Stimulated activated CD4-positive, alpha-beta T cell treated with anti-CD3 and anti-CD28 coated beads, TNF-alpha, amount 100 ng/mL, for 24 hours (primary cell): ENCODE measurements at regions not wholly inside any gene's neighbourhood (a gene's known extent, or its start where the extent isn't known, plus 50 kb on each side); places are given as distances from the start of the nearest gene placed in this dataset.
"Not testable (repeated sequence)": the region's sequence is repeated elsewhere in the genome, so short reads cannot be mapped to it uniquely, and the experiment has no call there.

ENCODE experiments used
- DNase-seq, 3 experiments: peaks; one replicate each; pipeline ENCODE4 v3.0.0-alpha.2; 2020; ENCODE audit warnings: low read depth in 3 of 3

DNA sequence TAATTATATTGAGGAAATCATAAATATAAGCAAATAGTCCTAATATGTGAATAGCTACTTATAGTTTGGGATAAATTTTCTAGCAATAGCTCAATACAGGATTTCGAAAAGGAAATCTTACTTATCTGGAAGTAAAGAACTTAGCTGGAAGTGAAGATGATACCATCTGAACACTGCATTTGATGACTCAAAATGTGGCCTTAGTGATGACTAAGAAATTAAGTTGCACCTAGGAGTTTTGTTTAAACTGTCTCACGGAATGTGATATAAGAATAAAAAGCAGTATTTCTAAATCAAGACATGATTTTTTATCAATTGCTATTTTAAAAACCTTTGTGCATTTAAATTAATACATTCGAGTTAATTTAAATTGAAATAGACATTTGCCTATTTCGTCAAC, 91.2 kb downstream of the EOMES start:
- no peak for DNase-seq

DNA sequence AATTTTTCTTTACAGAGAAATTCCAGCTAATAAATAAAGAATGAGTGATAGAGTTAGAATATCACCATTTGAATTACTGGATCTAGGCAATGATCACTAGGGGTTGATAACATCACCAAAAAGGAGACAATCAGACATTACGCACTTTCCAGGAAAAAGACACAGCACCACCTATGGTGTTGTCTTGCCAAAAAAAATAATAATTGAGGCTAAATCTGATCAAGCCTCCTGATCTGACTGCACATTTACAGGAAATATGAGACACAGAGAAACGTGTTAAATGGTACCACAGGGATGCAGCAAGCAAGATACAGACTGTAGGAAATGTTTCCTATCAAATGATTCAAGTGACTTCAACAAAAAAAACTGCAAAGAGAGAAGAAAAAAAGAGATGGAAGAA, 92.8 kb downstream of the EOMES start:
- no peak for DNase-seq

DNA sequence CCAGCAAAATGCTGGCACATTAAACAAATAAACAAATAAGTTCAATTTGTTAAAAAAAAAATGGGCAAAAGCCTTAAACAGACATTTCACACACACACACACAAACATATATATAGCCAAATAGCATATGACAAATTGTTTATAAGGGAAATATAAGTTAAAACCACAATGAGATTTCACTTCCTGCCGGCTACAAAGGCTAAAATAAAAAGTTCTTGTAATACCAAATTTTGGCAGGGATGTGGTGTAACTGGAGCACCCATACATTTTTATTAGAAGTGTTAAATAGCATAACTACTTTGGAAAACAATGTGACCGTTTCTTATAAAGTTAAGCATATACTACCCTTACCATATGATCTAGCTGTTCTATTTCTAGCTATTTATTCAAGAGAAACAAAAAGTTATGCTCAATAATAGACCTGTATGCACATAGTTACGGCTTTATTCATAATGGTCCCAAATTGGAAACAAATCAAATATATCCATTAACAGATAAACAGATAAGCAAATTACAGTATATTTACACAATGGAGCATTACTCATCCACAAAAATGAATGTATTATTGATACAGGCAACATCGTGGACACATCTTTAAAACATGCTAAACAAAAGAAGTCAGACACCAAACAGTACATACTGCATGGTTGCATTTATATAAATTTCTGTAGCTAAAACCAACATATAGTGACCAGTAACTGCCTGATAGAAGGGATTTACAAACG, 93.9 kb downstream of the EOMES start:
- no peak for DNase-seq

DNA sequence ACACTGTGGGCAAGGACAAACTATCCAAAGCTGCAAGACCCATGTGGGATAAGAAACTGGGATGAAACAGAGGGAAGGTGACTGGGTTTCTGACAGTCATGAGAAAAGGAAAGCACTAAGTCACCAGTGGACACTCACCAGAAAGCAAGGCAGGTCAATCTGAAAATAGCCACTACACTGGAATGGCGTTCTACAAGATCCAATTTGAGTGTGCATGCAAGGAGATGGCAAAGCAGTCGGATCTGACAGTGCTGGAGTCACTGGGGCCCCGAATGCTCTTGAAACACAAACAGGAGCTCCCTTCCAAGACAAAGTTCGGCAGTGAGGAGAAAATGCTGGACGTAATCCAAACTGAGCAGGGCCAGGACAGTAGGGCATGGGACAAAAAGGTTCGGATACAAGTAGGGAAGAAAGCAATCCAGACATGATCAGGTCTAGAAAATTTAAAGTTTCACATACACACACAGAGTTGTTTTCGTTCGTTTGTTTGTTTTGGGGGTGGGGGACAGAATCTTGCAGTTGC, 95.5 kb downstream of the EOMES start:
- no peak for DNase-seq

DNA sequence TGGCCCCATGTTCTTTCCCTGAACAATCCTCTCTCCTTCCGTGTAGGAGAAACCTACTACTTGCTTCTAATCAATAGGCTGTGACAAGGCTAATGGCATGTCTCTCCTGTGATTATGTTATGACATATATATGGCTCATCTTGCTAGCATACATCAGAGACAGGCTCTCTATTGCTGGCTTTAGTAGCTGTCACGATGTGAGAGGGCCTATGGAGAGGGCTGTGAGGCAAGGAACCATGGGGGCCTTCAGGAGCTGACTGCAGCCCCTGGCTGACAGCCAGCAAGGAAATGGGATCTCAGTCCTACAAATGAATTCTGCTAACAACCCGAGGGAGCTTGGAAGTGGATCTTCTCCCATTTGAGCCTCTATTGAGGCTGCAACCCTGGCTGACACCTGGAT, 96.3 kb downstream of the EOMES start:
- DNase-seq, result no peak

DNA sequence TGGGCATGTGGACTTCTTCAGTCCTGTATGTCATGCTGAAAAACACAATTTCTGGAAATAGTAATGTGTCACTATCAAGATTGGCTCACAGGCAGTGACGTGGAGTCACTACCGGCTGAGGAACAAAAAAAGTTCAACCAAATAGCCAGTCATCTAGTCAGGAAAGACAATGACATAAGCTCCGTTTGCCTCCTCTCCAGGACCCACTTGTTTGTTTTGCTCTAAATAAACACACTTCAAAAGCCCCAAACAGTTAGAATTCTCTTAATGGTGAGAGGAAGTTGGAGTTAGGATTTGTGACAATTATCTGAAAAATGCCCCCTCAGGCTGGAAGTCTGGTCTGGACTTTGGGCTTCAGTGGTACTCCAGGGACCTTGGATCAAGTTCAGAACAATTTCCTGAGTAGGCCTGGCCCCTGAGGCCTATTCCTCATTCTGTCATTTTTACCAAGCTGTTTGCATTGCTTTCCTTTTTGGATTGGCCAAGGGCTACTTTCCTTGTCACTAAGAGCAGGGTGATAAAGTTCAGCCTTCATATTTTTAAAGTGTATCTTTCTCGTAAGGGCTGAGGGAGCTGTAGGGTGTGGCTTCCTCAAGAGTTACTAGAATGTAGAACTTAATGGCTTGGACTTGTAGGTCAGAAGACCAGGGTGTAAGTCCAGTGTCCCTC, 98.9 kb downstream of the EOMES start:
- DNase-seq, result no peak

DNA sequence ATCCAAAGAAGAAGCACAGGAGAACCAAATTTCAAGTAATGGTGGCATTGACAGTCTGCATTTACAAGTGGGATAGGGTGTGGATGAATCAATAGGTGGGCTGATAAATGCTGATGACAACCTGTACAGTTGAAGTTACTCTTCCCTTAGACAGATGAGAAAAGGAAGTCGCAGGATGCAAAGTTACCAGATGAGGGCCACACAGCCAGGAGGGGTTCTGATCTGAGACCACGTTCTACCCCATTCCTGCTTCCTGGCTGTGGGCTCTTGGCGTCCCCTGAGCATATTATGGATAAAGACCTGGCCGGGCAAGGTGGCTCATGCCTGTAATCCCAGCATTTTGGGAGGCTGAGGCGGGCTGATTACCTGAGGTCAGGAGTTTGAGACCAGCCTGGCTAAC, 104.6 kb downstream of the EOMES start:
- no peak for DNase-seq

DNA sequence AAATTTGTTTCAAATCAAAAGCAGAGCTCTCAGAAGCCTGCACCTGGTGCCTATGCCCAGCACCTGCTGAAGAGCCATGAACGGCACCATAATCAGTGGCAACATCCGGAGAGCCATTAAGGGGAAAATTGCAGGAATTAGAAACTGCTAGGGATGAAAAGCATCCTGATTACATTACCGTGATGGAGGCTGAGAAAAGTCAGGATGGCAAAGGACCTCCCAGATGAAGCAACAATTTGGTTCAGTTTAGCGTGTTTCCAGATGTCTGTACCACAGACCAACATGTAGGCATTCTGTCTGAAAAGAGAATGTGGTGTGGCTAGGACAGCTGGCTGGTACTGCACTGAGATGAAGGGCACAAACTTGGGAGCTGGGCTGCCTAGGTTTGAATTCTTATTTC, 106.1 kb downstream of the EOMES start:
- no peak for DNase-seq

DNA sequence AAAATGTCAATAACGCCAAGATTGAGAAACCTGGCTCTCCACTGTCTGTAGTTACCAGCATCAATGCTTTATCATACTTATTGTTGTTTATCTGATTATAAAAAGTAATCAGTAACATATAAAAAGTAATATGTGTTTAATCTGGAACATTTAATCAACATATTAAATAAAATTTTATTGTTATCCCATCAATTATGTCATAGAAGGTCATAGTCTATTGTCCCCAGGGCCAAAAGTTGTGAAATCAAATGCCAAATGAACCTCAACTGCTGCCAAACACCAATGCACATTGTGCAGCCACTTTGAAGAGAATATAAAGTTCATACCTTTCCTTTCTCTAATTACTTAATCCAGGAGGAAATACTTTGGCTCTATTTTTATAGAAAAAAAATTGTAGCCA, 106.6 kb downstream of the EOMES start:
- DNase-seq, result no peak

DNA sequence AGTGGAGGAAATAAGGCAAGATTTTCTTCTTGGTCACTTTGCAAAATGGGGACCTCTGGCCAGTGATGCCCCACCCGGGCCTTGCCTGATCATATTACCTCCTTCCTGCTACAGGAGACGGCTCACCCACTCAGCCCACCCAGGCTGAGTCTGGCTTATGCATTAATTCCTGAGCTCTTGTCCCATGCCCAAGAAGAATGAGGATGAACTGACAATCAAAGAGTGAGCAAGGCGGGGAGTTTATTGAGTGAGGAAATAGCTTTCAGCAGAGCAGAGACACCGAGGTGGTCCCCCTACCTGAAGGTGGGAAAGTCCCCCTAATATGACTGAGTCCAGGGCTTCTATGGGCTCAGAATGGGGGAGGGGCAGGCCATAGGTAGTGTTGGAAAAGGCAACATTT, 107.5 kb downstream of the EOMES start:
- no peak for DNase-seq

DNA sequence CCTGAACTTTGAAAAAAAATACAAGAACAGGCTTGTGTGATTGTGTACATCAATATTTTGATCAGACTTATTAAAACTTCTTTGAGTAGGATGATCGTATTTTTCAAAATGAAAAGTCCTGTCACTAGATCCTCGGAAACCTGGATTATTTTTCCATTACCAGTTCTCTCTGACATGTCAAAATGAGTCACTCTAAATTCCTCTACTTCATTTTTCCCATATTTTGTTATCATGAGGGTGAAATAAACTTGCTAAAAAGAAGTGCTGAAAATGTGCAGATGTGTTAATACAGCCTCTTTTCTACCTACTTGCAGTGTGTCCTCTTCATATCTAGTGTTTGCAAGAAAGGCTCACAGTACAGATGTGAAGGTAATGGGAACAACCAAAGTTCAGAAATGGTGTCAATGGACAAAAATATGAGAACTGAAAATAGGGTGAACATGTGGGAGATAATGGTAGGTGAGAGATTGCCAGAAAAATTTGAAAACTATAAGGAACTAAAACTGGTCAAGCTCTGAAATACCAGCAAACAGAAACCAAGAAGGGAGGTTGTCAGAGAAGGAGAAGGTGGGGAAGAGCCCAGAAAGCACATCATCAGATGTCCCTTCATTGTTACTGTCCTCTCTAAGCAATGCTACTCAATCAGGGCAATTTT, 108.2 kb downstream of the EOMES start:
- no peak for DNase-seq

DNA sequence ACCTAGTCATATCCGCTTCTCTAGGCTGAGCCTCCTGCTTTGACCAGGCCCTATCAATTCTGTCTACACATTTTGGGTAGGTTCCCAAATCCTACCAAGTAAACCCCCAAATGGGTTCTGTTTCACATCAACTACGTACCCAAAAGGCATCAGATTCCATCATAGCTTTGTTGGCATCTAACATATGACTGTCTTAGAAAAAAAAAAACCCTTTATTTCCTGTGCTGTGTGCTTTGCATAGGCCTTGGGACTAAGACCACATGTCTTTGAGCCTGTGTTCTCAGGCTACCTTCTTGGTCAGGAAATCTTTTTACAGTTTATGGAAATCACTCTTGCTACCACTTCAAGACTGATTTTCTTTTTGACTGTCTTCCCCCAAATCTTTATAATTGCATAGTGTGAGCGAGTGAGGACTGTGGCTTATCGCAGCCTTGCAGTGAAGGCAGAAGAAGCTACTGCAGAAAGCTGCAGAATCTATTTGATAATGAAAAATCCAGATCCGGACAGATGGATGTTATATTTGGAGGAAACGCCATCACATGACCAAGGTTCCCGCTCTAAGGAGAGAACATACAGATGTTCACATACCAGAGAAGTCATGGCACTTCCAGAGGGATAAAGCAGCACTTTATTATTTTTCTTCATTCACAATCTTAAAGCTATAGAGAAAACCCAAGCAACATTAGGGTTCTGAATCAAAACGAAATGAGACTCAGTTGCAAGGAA, 111.2 kb downstream of the EOMES start:
- no peak for DNase-seq

DNA sequence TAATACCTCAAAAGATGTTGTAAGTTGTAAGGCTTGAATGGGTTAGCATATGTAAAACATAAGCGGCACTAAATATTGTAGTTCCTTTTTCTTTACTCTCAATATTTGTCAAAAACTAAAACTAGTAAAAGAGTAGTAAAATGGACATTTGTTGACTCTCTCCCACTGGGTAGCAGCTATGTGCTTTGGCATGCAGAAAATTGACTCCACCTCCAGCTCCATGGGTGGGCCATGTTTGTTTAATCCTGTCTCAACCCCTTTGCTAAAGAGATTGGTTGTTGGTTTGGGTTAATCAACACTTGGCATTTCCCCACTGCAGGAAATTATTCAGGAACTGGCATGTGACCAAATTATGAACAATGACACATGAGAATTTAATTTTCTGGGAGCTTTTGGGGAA, 114.8 kb downstream of the EOMES start:
- no peak for DNase-seq

DNA sequence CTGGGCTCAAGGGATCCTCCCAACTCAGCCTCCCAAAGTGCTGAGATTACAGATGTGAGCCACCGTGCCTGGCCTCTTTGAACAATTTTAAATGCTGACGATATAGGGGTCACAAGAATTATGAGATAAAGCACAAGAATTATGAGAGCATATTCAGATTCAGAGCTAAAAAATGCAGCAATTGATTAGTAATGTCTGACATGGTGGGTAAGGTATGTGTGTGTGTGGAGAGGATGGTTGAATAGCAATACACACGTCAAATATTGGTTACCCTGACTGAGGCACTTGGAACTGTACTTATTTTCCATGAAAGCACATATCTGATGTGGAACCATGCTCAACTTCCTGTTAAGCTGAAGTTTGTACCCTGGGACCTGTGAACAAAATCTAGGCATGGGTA, 115.6 kb downstream of the EOMES start:
- DNase-seq, result no peak

DNA sequence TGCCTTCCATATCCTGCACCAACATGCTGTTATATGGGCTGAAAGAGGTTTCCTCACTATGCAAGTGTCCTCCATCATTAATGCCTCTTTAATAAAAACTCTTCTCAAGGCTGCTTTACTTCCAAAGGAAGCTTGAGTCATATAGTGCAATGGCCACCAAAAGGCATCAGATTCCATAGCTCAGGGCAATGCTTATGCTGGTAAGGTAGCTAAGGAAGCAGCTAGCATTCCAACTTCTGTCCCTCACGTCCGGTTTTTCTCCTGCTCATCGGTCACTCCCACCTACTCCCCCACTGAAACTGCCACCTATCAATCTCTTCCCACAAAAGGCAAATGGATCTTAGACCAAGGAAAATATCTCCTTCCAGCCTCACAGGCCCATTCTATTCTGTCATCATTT, 117.1 kb upstream of the SLC4A7 start:
- DNase-seq, result not testable (repeated sequence)

DNA sequence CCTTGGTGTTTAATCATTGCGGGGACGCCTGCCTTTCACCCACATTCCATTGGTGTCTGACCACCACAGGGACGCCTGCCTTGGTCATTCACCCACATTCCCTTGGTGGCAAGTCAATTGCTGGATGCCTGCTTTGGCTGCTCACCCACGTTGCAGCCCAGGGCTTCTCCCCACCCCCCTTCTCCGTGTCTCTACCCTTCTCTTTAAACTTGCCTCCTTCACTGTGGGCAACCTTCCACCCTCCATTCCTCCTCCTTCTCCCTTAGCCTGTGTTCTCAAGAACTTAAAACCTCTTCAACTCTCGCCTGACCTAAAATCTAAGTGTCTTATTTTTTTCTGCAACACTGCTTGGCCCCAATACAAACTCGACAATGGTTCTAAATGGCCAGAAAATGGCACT, 115.6 kb upstream of the SLC4A7 start:
- DNase-seq, result not testable (repeated sequence)

DNA sequence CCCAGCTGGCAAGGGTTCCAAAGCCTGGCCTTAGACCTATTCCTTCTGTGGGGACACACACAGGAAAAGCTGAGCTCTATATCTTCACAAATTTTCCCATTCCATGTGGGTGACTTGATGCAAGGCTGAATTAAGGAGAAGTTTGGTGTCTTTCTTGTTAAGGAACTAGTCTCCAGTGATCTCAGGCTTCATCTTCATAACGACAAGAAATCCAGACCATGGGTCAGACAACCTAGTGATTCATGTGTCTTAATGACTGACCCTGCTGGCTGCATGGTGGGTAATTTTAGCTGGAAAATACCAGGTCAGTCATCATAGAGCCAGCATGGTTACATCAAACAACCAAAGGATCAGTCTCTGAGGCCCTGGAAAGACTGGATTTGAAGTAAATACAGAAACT, 112.7 kb upstream of the SLC4A7 start:
- DNase-seq, result no peak

DNA sequence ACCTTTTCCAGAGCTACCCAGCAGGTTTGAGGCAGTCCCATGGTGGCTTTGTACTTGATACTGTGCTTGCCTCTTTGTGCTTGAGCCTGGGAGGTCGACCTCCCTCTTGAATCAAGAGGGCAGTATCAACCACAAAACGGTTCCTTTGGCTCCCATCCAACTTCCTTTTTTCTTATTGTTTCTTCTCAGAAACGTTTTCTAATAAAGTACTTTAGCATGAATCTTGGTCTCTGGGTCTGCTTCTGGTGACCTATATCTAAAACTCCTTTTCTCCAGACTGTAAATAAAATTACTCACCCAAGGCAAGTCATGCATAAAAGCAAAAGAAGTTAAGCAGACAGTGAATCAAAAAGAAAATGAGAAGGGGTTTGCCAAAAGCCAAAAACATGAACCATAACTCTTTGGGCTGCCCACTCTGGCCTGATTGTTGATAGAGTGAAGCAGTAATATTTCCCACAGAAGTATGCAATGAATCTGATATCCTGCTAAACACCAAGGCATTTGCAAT, 112.2 kb upstream of the SLC4A7 start:
- no peak for DNase-seq

DNA sequence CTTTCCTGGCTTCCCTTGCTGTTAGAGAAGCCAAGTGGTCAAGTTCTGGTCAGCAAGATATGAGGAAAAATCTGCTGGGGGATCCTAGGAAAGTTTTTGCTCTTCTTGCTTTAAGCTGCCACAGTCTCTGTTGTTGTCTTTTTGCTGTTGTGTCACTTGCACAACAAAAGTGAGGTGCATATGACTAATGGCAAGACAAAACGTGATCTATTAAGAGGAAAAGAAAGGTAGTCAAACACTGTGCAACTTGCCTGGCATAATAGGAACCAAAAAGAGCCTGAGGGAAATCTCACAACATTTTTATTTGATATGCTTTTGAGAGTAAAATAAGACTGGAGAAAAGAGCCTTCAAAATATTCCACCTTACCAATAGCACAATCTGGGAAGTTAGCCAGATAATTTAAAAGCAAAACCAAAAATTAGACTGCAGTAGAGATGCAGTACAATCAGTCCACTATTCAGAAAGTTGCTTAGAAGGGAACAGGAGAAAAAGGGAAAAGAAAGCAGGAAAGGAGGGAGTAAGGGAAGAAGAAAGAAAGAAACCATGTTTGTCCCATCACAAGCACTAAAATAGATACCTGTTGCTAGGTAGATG, 110.0 kb upstream of the SLC4A7 start:
- DNase-seq, result no peak

DNA sequence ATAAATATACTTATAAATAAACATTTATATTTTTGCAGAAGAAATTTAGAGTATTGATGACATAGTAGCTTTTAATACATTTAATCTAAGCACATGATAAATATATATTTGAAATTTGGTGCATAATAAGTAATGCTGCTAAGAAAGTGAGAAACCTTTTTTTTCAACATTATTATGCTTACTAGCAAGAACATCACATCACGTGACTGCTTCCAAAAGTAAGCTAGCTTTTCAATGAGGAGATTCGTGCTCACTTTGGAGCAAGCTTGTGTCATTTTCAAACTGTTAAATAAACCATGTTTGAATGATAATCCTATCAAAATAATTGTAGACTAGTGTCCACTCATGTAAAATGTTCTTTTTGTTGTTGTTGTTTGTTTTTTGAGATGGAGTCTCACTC, 109.0 kb upstream of the SLC4A7 start:
- DNase-seq, result no peak

DNA sequence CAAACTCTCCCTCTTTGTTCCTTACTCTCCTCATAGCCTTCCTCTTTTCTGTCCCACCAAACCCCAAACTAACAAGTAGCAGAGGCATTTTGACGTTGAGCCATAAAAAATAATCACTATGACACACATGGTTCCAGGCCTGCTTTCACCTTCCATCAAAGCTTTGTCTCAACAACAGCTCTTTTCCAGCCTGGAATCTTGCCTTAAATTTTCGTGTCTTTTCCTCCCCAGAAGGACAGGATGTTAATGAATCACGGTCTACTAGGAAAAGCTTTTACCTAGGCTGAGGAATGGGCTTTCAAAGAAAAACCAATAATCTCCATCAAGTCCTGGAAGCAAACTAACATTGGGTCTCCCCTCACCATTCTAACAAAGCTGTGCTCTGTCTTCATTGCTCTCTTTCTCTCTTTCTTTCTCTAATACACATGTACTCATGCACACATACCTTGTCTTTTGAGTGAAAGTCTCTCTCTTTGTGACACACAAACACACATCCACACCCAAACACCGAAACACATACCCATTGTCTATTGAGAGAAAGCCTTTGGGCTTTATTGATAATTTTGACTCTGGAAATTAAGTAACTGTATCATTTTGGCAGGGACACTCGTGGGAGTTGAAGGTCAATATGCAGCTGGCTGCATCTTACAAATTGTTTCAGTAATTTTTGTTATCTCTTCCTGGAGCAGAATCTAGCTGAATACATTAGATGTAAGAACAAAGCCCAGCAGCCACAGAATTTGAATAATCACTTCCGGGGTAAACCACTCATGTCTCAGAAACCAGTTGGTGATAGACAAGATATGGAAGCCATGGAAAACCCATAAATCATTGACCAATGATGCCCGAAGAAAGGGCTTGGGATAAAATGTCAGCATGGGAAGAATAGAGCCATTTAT, 107.4 kb upstream of the SLC4A7 start:
- DNase-seq, result no peak
